H9 (cell line): ENCODE measurements at regions not wholly inside any gene's neighbourhood (a gene's known extent, or its start where the extent isn't known, plus 50 kb on each side); places are given as distances from the start of the nearest gene placed in this dataset.

Experiments used
- DNase-seq: peaks from one replicate; pipeline ENCODE4 v3.0.0-alpha.2; 2017
- H2AFZ ChIP-seq: one replicate; pipeline ENCODE4 v1.6.1; 2013; ENCODE audit warnings: mild to moderate bottlenecking, low read length, control low read depth, moderate library complexity
- H2AK5ac ChIP-seq: 2 replicates; pipeline ENCODE4 v1.6.1; 2013; ENCODE audit warnings: low read length, control low read depth, mixed read lengths; ENCODE audit not compliant: insufficient read length
- H2BK120ac ChIP-seq: one replicate; pipeline ENCODE4 v1.6.1; 2013; ENCODE audit warnings: low read depth, mild to moderate bottlenecking, low read length, control low read depth, inconsistent platforms; ENCODE audit not compliant: poor library complexity, severe bottlenecking
- H2BK12ac ChIP-seq: 2 replicates; pipeline ENCODE4 v1.6.1; 2013; ENCODE audit warnings: low read length, control low read depth, mixed read lengths, low read depth; ENCODE audit not compliant: insufficient read length
- H2BK15ac ChIP-seq: 2 replicates; pipeline ENCODE4 v1.6.1; 2013; ENCODE audit warnings: low read depth, low read length, control low read depth
- H2BK20ac ChIP-seq: one replicate; pipeline ENCODE4 v1.6.1; 2013; ENCODE audit warnings: low read depth, mild to moderate bottlenecking, low read length, control low read depth, inconsistent platforms; ENCODE audit not compliant: poor library complexity, severe bottlenecking
- H2BK5ac ChIP-seq: 2 replicates; pipeline ENCODE4 v1.6.1; 2013; ENCODE audit warnings: low read length, control low read depth, mixed read lengths; ENCODE audit not compliant: insufficient read length
- H3K14ac ChIP-seq: 2 replicates; pipeline ENCODE4 v1.6.1; 2013; ENCODE audit warnings: low read length, control low read depth; ENCODE audit not compliant: insufficient read depth
- H3K18ac ChIP-seq: 2 replicates; pipeline ENCODE4 v1.6.1; 2013; ENCODE audit warnings: low read depth, mild to moderate bottlenecking, mixed read lengths, low read length, control low read depth; ENCODE audit not compliant: insufficient read length
- H3K23ac ChIP-seq: 2 replicates; pipeline ENCODE4 v1.6.1; 2013; ENCODE audit warnings: low read length, control low read depth, mixed read lengths, low read depth; ENCODE audit not compliant: insufficient read length
- H3K23me2 ChIP-seq: 2 replicates; pipeline ENCODE4 v1.6.1; 2013; ENCODE audit warnings: low read depth, mild to moderate bottlenecking, mixed read lengths, low read length, control low read depth; ENCODE audit not compliant: insufficient read length, poor library complexity, severe bottlenecking
- H3K27ac ChIP-seq: 2 replicates; pipeline ENCODE4 v1.5.1; 2013; ENCODE audit warnings: low read length, control low read depth, mixed read lengths, low read depth; ENCODE audit not compliant: insufficient read length
- H3K27me3 ChIP-seq: 2 replicates; pipeline ENCODE4 v1.6.1; 2013; ENCODE audit warnings: low read length, control low read depth, inconsistent platforms; ENCODE audit not compliant: insufficient read depth
- H3K4ac ChIP-seq: 2 replicates; pipeline ENCODE4 v1.6.1; 2013; ENCODE audit warnings: low read depth, mild to moderate bottlenecking, control low read depth, inconsistent platforms, low read length, moderate library complexity
- H3K4me1 ChIP-seq: 2 replicates; pipeline ENCODE4 v1.6.1; 2013; ENCODE audit warnings: low read length, control low read depth, inconsistent platforms; ENCODE audit not compliant: insufficient read depth
- H3K4me2 ChIP-seq: 2 replicates; pipeline ENCODE4 v1.6.1; 2013; ENCODE audit warnings: low read length, control low read depth, mixed read lengths; ENCODE audit not compliant: insufficient read length, insufficient read depth
- H3K56ac ChIP-seq: 2 replicates; pipeline ENCODE4 v1.6.1; 2013; ENCODE audit warnings: low read depth, mild to moderate bottlenecking, mixed read lengths, low read length, control low read depth; ENCODE audit not compliant: insufficient read length
- H3K79me1 ChIP-seq: 2 replicates; pipeline ENCODE4 v1.6.1; 2013; ENCODE audit warnings: low read depth, mild to moderate bottlenecking, moderate library complexity, low read length, control low read depth, inconsistent platforms; ENCODE audit not compliant: insufficient read depth, poor library complexity, severe bottlenecking
- H3K79me2 ChIP-seq: 2 replicates; pipeline ENCODE4 v1.6.1; 2013; ENCODE audit warnings: low read length, control low read depth, inconsistent platforms; ENCODE audit not compliant: insufficient read depth
- H3K9ac ChIP-seq: 2 replicates; pipeline ENCODE4 v1.6.1; 2013; ENCODE audit warnings: low read length, control low read depth, mixed read lengths; ENCODE audit not compliant: insufficient read length; ENCODE audit errors: extremely low read depth
- H3K9me3 ChIP-seq: one replicate; pipeline ENCODE4 v1.6.1; 2013; ENCODE audit warnings: low read depth, low read length, inconsistent platforms; ENCODE audit not compliant: control insufficient read depth
- H3T11ph ChIP-seq: one replicate; pipeline ENCODE4 v1.6.1; 2013; ENCODE audit warnings: mild to moderate bottlenecking, low read length, control low read depth, inconsistent platforms
- H4K20me1 ChIP-seq: one replicate; pipeline ENCODE4 v1.6.1; 2013; ENCODE audit not compliant: control insufficient read depth, insufficient read length, insufficient read depth
- H4K5ac ChIP-seq: 2 replicates; pipeline ENCODE4 v1.6.1; 2013; ENCODE audit warnings: low read depth, mild to moderate bottlenecking, mixed read lengths, low read length, control low read depth; ENCODE audit not compliant: insufficient read length
- H4K8ac ChIP-seq: replicated peaks from 2 replicates; pipeline ENCODE4 v1.6.1; 2013; ENCODE audit warnings: low read length, control low read depth, mixed read lengths, low read depth; ENCODE audit not compliant: insufficient read length
- H4K91ac ChIP-seq: 2 replicates; pipeline ENCODE4 v1.6.1; 2013; ENCODE audit warnings: low read depth, mild to moderate bottlenecking, moderate library complexity, mixed read lengths, low read length, control low read depth; ENCODE audit not compliant: insufficient read length
- H3K27ac Mint-ChIP-seq, 3 experiments: 2 replicates in 2 of 3; 3 replicates in 1 of 3; pipeline ENCODE4 v1.8.0; 2020 to 2021; ENCODE audit warnings: mixed read lengths in 3 of 3, mild to moderate bottlenecking in 1 of 3, moderate library complexity in 1 of 3
- H3K27me3 Mint-ChIP-seq: 2 replicates; pipeline ENCODE4 v1.8.0; 2021; ENCODE audit warnings: low read depth, mild to moderate bottlenecking, moderate library complexity, mixed read lengths
- H3K36me3 Mint-ChIP-seq, 3 experiments: 2 replicates in 2 of 3; 3 replicates in 1 of 3; pipeline ENCODE4 v1.8.0; 2020 to 2021; ENCODE audit warnings: low read depth in 3 of 3, mixed read lengths in 3 of 3; ENCODE audit not compliant: insufficient read depth in 1 of 3
- H3K4me1 Mint-ChIP-seq, 2 experiments: 2 replicates each; pipeline ENCODE4 v1.8.0; 2020; ENCODE audit warnings: mixed read lengths in 2 of 2
- H3K4me3 Mint-ChIP-seq, 2 experiments: 2 replicates in 1 of 2; 3 replicates in 1 of 2; pipeline ENCODE4 v1.8.0; 2020 to 2021; ENCODE audit warnings: mild to moderate bottlenecking in 2 of 2, mixed read lengths in 2 of 2, moderate library complexity in 1 of 2
- H3K9me3 Mint-ChIP-seq, 2 experiments: 2 replicates in 1 of 2; 3 replicates in 1 of 2; pipeline ENCODE4 v1.8.0; 2020; ENCODE audit warnings: mild to moderate bottlenecking in 2 of 2, mixed read lengths in 2 of 2, moderate library complexity in 1 of 2
- WGBS: extraction: QIAGEN DNeasy Blood & Tissue Kit; methylation state at CpG from one replicate; pipeline ENCODE4 v1.1.7; 2013; ENCODE audit warnings: missing lambda C conversion rate, low lambda C conversion rate, mixed read lengths; ENCODE audit not compliant: insufficient read length; ENCODE audit errors: extremely low coverage; 5-methylcytosine and 5-hydroxymethylcytosine counted together
- TF ChIP-seq, protein P1 (sequence below): fragments of 200-600 bp; sonication (generic); conservative IDR thresholded peaks from 3 replicates; pipeline ENCODE4 v1.8.0; 2021; ENCODE audit warnings: antibody characterized with exemption, mild to moderate bottlenecking

DNA sequence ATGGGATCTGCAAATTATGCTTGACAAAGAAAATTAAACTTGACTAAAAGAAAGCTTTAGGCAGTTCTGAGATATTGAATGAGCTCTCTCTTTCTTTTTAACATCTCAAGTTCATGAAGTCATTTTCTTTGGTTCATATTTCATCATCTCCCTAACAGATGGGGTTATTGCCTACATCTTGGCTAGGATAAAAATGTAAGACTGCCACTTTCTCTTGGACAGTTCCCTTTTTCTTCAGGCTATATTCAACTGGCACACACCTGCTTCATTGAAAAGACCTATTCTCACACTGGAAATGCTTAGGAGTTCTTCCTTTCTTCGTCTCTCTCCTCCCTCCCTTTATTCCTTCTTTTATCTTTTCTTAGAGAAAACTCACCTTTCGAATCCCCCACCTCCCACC lies 355.9 kb upstream of the SEL1L start:
- H3K4ac ChIP-seq, result no peak overlapping the region
- no peaks in the 10 kb centered on the region for H4K20me1 ChIP-seq
- H3K79me1 ChIP-seq, result no peaks in the 10 kb centered on the region
- no peak overlapping the region for H2AFZ ChIP-seq
- no peaks in the 10 kb centered on the region for H3K4me1 ChIP-seq
- TF ChIP-seq, protein P1, sequence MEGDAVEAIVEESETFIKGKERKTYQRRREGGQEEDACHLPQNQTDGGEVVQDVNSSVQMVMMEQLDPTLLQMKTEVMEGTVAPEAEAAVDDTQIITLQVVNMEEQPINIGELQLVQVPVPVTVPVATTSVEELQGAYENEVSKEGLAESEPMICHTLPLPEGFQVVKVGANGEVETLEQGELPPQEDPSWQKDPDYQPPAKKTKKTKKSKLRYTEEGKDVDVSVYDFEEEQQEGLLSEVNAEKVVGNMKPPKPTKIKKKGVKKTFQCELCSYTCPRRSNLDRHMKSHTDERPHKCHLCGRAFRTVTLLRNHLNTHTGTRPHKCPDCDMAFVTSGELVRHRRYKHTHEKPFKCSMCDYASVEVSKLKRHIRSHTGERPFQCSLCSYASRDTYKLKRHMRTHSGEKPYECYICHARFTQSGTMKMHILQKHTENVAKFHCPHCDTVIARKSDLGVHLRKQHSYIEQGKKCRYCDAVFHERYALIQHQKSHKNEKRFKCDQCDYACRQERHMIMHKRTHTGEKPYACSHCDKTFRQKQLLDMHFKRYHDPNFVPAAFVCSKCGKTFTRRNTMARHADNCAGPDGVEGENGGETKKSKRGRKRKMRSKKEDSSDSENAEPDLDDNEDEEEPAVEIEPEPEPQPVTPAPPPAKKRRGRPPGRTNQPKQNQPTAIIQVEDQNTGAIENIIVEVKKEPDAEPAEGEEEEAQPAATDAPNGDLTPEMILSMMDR, result no peak
- H3K27me3 Mint-ChIP-seq, result no peaks in the 10 kb centered on the region
- DNase-seq, result no peak
- no peaks in the 10 kb centered on the region for H3K23me2 ChIP-seq
- no peak overlapping the region for H4K8ac ChIP-seq
- no peaks in the 10 kb centered on the region for H3K9me3 ChIP-seq
- no peak overlapping the region for H3K4me2 ChIP-seq
- no peak overlapping the region for H3K27ac Mint-ChIP-seq
- no peak overlapping the region for H3K56ac ChIP-seq
- H3K27me3 ChIP-seq, result no peaks in the 10 kb centered on the region
- no peak overlapping the region for H3K14ac ChIP-seq
- no peaks in the 10 kb centered on the region for H3K79me2 ChIP-seq
- H2BK120ac ChIP-seq, result no peak overlapping the region
- H3K4me1 Mint-ChIP-seq, result peaks cover 0 to 3% of the 10 kb centered on the region in 2 experiments; a peak in 1 of 4 replicates
- H3K9ac ChIP-seq, result no peak overlapping the region
- H2BK15ac ChIP-seq, result no peak overlapping the region
- H2BK5ac ChIP-seq, result no peak overlapping the region
- H3K18ac ChIP-seq, result no peak overlapping the region
- no peak overlapping the region for H4K5ac ChIP-seq
- no peak overlapping the region for H3K27ac ChIP-seq
- no peaks in the 10 kb centered on the region; a peak in 1 of 5 replicates for H3K9me3 Mint-ChIP-seq
- no peak overlapping the region for H4K91ac ChIP-seq
- no peak overlapping the region for H2AK5ac ChIP-seq
- H3T11ph ChIP-seq, result no peak overlapping the region
- H3K4me3 Mint-ChIP-seq, result no peak overlapping the region
- H3K23ac ChIP-seq, result no peak overlapping the region
- H2BK20ac ChIP-seq, result no peak overlapping the region
- H2BK12ac ChIP-seq, result no peak overlapping the region
- WGBS, result no CpG with 5 or more reads among the region's 2 CpGs
- no peaks in the 10 kb centered on the region for H3K36me3 Mint-ChIP-seq
